ENCODE measurements at regions not wholly inside any gene's neighbourhood (a gene's known extent, or its start where the extent isn't known, plus 50 kb on each side); places are given as distances from the start of the nearest gene placed in this dataset.

DNA sequence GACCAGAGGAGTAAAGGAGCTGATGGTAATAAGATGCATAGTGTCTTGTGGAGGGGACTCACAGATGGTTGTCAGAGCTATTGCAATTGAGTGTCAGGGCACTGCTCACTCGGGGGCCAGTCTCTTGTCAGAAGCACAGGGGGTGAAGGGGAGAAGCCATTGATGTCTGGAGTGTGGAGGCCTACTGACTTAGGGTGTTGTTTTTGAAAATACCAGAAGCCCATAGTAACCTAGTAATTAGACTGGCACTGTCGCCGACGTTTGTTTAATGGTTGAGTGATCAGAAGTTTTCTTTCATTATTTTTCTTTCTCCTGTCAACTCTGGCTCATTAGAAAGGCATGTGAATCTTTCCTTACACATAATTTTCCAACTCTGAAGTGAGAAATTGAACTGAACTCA is 151.6 kb upstream of the TENM4 start:
- TF ChIP-seq, protein P1, sequence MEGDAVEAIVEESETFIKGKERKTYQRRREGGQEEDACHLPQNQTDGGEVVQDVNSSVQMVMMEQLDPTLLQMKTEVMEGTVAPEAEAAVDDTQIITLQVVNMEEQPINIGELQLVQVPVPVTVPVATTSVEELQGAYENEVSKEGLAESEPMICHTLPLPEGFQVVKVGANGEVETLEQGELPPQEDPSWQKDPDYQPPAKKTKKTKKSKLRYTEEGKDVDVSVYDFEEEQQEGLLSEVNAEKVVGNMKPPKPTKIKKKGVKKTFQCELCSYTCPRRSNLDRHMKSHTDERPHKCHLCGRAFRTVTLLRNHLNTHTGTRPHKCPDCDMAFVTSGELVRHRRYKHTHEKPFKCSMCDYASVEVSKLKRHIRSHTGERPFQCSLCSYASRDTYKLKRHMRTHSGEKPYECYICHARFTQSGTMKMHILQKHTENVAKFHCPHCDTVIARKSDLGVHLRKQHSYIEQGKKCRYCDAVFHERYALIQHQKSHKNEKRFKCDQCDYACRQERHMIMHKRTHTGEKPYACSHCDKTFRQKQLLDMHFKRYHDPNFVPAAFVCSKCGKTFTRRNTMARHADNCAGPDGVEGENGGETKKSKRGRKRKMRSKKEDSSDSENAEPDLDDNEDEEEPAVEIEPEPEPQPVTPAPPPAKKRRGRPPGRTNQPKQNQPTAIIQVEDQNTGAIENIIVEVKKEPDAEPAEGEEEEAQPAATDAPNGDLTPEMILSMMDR (IDR thresholded peaks at IDR 0.05) = no peak
- TF ChIP-seq POLR2A (IDR thresholded peaks at IDR 0.05) = no peak

All from Peyer's patch (tissue), 4 donors.